Endothelial cell of umbilical vein (primary cell): ENCODE measurements at regions not wholly inside any gene's neighbourhood (a gene's known extent, or its start where the extent isn't known, plus 50 kb on each side); places are given as distances from the start of the nearest gene placed in this dataset.

Source experiments
- BruUV-seq: library from RNA; stranded (reverse); fragments of 400-500 nt; replicated peaks from 2 replicates; lab custom pipeline; 2021; lab: Mats Ljungman, UMichigan
- CTCF ChIA-PET: fragments of 300-600, 350-600 bp; sonication (Branson Sonifier 250); formaldehyde crosslinking; loops from one replicate; lab custom pipeline; 2021; ENCODE audit warnings: antibody characterized with exemption, inconsistent platforms; lab: Charles Lee
- POLR2A ChIA-PET: fragments of 300-600, 350-600 bp; sonication (Branson Sonifier 250); formaldehyde crosslinking; loops from one replicate; lab custom pipeline; 2021; ENCODE audit warnings: antibody characterized with exemption, inconsistent platforms; lab: Charles Lee
- DNase-seq: peaks from one replicate; pipeline ENCODE4 v3.0.0-alpha.2; 2011; ENCODE audit warnings: low read depth, low spot score
- FAIRE-seq: peaks from 2 replicates; lab custom pipeline; 2011; peaks lifted over from hg19 to GRCh38; lab: Jason Lieb, UNC
- H2AFZ ChIP-seq: 2 replicates; pipeline ENCODE4 v1.6.0; 2012; ENCODE audit warnings: low read depth, low read length, control low read depth, inconsistent platforms
- H3K27ac ChIP-seq: 2 replicates; pipeline ENCODE4 v1.5.1; 2011; ENCODE audit warnings: low read depth, mild to moderate bottlenecking, control low read depth, low read length, moderate library complexity; ENCODE audit not compliant: insufficient read depth
- H3K27me3 ChIP-seq, 2 experiments: 2 replicates each; pipeline versions ENCODE4 v1.6.0 to v1.6.1; 2011; ENCODE audit warnings: low read length in 2 of 2, mixed read lengths in 1 of 2; ENCODE audit not compliant: control insufficient read depth in 2 of 2, insufficient read depth in 2 of 2
- H3K36me3 ChIP-seq, 2 experiments: 2 replicates in 1 of 2; 3 replicates in 1 of 2; pipeline ENCODE4 v1.5.1; 2011; ENCODE audit warnings: low read length in 2 of 2, mild to moderate bottlenecking in 1 of 2, moderate library complexity in 1 of 2; ENCODE audit not compliant: control insufficient read depth in 2 of 2, insufficient read depth in 2 of 2; ENCODE audit errors: extremely low read depth in 1 of 2
- H3K4me1 ChIP-seq: 3 replicates; pipeline ENCODE4 v1.5.1; 2011; ENCODE audit warnings: mild to moderate bottlenecking, low read length; ENCODE audit not compliant: control insufficient read depth, insufficient read depth; ENCODE audit errors: extremely low read depth
- H3K4me2 ChIP-seq: 2 replicates; pipeline ENCODE4 v1.6.1; 2011; ENCODE audit warnings: low read length, control low read depth, mixed read lengths; ENCODE audit not compliant: insufficient read depth
- H3K4me3 ChIP-seq, 3 experiments: fragments of 200-600 bp in 1 of 3; sonication (generic), shearing (Covaris generic) in 1 of 3; replicated peaks in 1 of 3; 2 replicates each; pipeline ENCODE4 v1.5.1; 2011 to 2016; ENCODE audit warnings: control low read depth in 3 of 3, low read length in 3 of 3, mild to moderate bottlenecking in 2 of 3, inconsistent platforms in 1 of 3, low read depth in 1 of 3, moderate library complexity in 1 of 3; ENCODE audit not compliant: insufficient read depth in 1 of 3
- H3K79me2 ChIP-seq: 2 replicates; pipeline ENCODE4 v1.6.0; 2012; ENCODE audit warnings: low read length, inconsistent platforms; ENCODE audit not compliant: control insufficient read depth, insufficient read depth
- H3K9ac ChIP-seq: replicated peaks from 2 replicates; pipeline ENCODE3; 2011; ENCODE audit warnings: low read length, control low read depth; ENCODE audit not compliant: insufficient read depth; ENCODE audit errors: extremely low read depth
- H3K9me1 ChIP-seq: replicated peaks from 3 replicates; pipeline ENCODE4 v1.6.0; 2011; ENCODE audit warnings: mild to moderate bottlenecking, low read length; ENCODE audit not compliant: control insufficient read depth, insufficient read depth; ENCODE audit errors: extremely low read depth
- H3K9me3 ChIP-seq: replicated peaks from 2 replicates; pipeline ENCODE4 v1.5.1; 2012; ENCODE audit warnings: low read length, inconsistent platforms; ENCODE audit not compliant: control insufficient read depth, insufficient read depth
- H4K20me1 ChIP-seq: replicated peaks from 2 replicates; pipeline ENCODE3; 2011; ENCODE audit warnings: mild to moderate bottlenecking, low read length; ENCODE audit not compliant: control insufficient read depth, insufficient read depth; ENCODE audit errors: extremely low read depth
- EZH2 ChIP-seq: IDR thresholded peaks from 2 replicates; pipeline ENCODE4 v1.6.1; 2012; ENCODE audit warnings: borderline replicate concordance, low read depth, mild to moderate bottlenecking, moderate library complexity, low read length, inconsistent platforms; ENCODE audit not compliant: severe bottlenecking
- FOS ChIP-seq: IDR thresholded peaks from 2 replicates; pipeline ENCODE4 v1.6.1; 2011; ENCODE audit warnings: mild to moderate bottlenecking, low read length, moderate library complexity, borderline replicate concordance; ENCODE audit not compliant: insufficient read depth
- GATA2 ChIP-seq: IDR thresholded peaks from 2 replicates; pipeline ENCODE4 v1.7.0; 2011; ENCODE audit warnings: low read depth, mild to moderate bottlenecking, moderate library complexity, mixed read lengths, low read length; ENCODE audit not compliant: insufficient read length, insufficient read depth
- JUN ChIP-seq: IDR thresholded peaks from 2 replicates; pipeline ENCODE4 v1.6.1; 2011; ENCODE audit warnings: borderline replicate concordance, low read depth; ENCODE audit not compliant: insufficient read length, insufficient read depth
- MYC ChIP-seq: IDR thresholded peaks from one replicate; pipeline ENCODE4 v1.6.1; 2011; ENCODE audit warnings: mild to moderate bottlenecking, low read depth, low read length
- POLR2A ChIP-seq: IDR thresholded peaks from 2 replicates; pipeline ENCODE4 v1.6.1; 2012; ENCODE audit warnings: low read depth, mild to moderate bottlenecking, control low read depth, low read length
- POLR2AphosphoS5 ChIP-seq: IDR thresholded peaks from 2 replicates; pipeline ENCODE4 v1.6.1; 2012; ENCODE audit warnings: low read depth, mild to moderate bottlenecking, control low read depth, low read length, moderate library complexity; ENCODE audit not compliant: insufficient read depth
- dilution Hi-C: fragments of 300-500 bp; cut with MboI; formaldehyde crosslinking; loops from one replicate; pipeline ENCODE4 v1.15.0; 2019; ENCODE audit warnings: low sequenced_read_pairs; ENCODE audit not compliant: extremely low pct_ligation_motif_present
- intact Hi-C: fragments of 100-400 bp; cut with micrococcal nuclease; formaldehyde crosslinking; loops from one replicate; pipeline ENCODE4 v1.10.0; 2022
- TF ChIP-seq, protein P1 (sequence below), 2 donors: IDR thresholded peaks; 1 replicate in 1 of 2; 2 replicates in 1 of 2; pipeline ENCODE4 v1.5.1; 2011; ENCODE audit warnings: low read length in 2 of 2, mild to moderate bottlenecking in 2 of 2, moderate library complexity in 2 of 2, control low read depth in 1 of 2, inconsistent platforms in 1 of 2, low read depth in 1 of 2; ENCODE audit not compliant: insufficient read depth in 1 of 2; ENCODE audit errors: extremely low read depth in 1 of 2
- TF ChIP-seq, protein P2 (sequence below): IDR thresholded peaks from 2 replicates; pipeline ENCODE4 v1.6.1; 2011; ENCODE audit not compliant: insufficient read depth, insufficient read length

DNA sequence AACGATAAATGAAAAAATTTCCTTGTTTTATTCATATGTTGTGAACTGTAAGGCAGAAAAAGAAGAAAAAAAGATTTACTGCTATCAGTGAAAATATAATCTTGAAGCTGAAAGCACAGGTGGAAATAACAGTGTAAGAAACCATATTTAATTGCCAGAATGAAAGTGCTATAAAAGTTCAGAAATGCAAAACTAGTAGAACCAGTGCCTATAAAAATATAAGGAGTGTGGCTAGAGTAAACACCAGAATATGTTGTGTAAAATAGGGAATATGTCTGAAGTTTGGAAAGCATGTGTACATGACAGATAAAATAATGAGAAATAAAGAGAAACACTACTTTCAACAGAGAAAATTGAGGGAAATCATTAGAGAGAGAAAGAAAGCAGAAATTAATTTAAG lies 350.5 kb upstream of the NPSR1 start:
- ChIA-PET CTCF (interaction anchor here (1.1 to 1.7 kb wide), 3 partner anchors 8 to 16 kb away, joined by 3 to 12 read pairs (median 3); no protein-coding TSS in a partner anchor), POLR2A (no interaction called here)
- no peak overlapping the region for H2AFZ ChIP-seq

More for the DNA sequence above, 350.5 kb upstream of the NPSR1 start:
- no peaks in the 10 kb centered on the region for H3K4me1 ChIP-seq
- no peaks in the 10 kb centered on the region for H3K79me2 ChIP-seq
- intact Hi-C loops, result no loop called here
- no peaks in the 10 kb centered on the region for H3K27me3 ChIP-seq
- H4K20me1 ChIP-seq, result no peaks in the 10 kb centered on the region
- dilution Hi-C loops, result no loop called here
- H3K27ac ChIP-seq, result no peak overlapping the region
- no peaks in the 10 kb centered on the region for H3K36me3 ChIP-seq
- FAIRE-seq (no peak), DNase-seq (no peak)
- no TSS peak for BruUV-seq
- no peak overlapping the region for H3K4me2 ChIP-seq
- TF ChIP-seq, protein P1, sequence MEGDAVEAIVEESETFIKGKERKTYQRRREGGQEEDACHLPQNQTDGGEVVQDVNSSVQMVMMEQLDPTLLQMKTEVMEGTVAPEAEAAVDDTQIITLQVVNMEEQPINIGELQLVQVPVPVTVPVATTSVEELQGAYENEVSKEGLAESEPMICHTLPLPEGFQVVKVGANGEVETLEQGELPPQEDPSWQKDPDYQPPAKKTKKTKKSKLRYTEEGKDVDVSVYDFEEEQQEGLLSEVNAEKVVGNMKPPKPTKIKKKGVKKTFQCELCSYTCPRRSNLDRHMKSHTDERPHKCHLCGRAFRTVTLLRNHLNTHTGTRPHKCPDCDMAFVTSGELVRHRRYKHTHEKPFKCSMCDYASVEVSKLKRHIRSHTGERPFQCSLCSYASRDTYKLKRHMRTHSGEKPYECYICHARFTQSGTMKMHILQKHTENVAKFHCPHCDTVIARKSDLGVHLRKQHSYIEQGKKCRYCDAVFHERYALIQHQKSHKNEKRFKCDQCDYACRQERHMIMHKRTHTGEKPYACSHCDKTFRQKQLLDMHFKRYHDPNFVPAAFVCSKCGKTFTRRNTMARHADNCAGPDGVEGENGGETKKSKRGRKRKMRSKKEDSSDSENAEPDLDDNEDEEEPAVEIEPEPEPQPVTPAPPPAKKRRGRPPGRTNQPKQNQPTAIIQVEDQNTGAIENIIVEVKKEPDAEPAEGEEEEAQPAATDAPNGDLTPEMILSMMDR (IDR thresholded peaks at IDR 0.05; ENCODE audit: extremely low read depth in 1 of 2, insufficient read depth in 1 of 2, low read depth in 1 of 2, low read length in 2 of 2), result no peak
- no peak for TF ChIP-seq GATA2
- no peak for TF ChIP-seq EZH2
- TF ChIP-seq POLR2AphosphoS5, result no peak
- TF ChIP-seq, protein P2, sequence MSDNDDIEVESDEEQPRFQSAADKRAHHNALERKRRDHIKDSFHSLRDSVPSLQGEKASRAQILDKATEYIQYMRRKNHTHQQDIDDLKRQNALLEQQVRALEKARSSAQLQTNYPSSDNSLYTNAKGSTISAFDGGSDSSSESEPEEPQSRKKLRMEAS, result no peak
- no peak for TF ChIP-seq POLR2A
- no peak for TF ChIP-seq JUN
- no peak for TF ChIP-seq FOS
- TF ChIP-seq MYC, result no peak
- no peak overlapping the region for H3K9ac ChIP-seq
- no peaks in the 10 kb centered on the region for H3K9me1 ChIP-seq
- H3K4me3 ChIP-seq, result no peak overlapping the region
- no peaks in the 10 kb centered on the region for H3K9me3 ChIP-seq
